WTC11 (cell line): ENCODE measurements at regions not wholly inside any gene's neighbourhood (a gene's known extent, or its start where the extent isn't known, plus 50 kb on each side); places are given as distances from the start of the nearest gene placed in this dataset.

Source experiments
- ATAC-seq: fragments of 200-7000 bp; cut with Tn5 transposase; 2 replicates; pipeline ENCODE4 v1.10.0; 2021; ENCODE audit warnings: mild to moderate bottlenecking, moderate library complexity
- CTCF ChIA-PET: fragments of 300-600 bp; sonication (Branson Sonifier 250); formaldehyde crosslinking; loops from one replicate; lab custom pipeline; 2021; ENCODE audit warnings: antibody characterized with exemption; lab: Charles Lee
- POLR2A ChIA-PET: fragments of 350-600 bp; sonication (Branson Sonifier 250); formaldehyde crosslinking; loops from one replicate; lab custom pipeline; 2021; ENCODE audit warnings: antibody characterized with exemption; lab: Charles Lee
- DNase-seq: peaks from one replicate; pipeline ENCODE4 v3.0.0; 2021; ENCODE audit warnings: low spot score
- H3K27ac Mint-ChIP-seq: 2 replicates; pipeline ENCODE4 v1.8.0; 2021; ENCODE audit warnings: mixed read lengths
- H3K27me3 Mint-ChIP-seq: 2 replicates; pipeline ENCODE4 v1.8.0; 2021; ENCODE audit warnings: low read depth, mild to moderate bottlenecking, moderate library complexity, mixed read lengths
- H3K36me3 Mint-ChIP-seq: 2 replicates; pipeline ENCODE4 v1.8.0; 2021; ENCODE audit warnings: mixed read lengths
- H3K4me1 Mint-ChIP-seq: 2 replicates; pipeline ENCODE4 v1.8.0; 2022; ENCODE audit warnings: mixed read lengths
- H3K4me3 Mint-ChIP-seq: 2 replicates; pipeline ENCODE4 v1.8.0; 2021; ENCODE audit warnings: mild to moderate bottlenecking, moderate library complexity, mixed read lengths
- H3K9me3 Mint-ChIP-seq: 2 replicates; pipeline ENCODE4 v1.8.0; 2021; ENCODE audit warnings: mixed read lengths
- AR ChIP-seq: fragments of 250-450 bp; sonication (Bioruptor Pico); IDR thresholded peaks from 2 replicates; pipeline ENCODE4 v1.9.0; 2021; ENCODE audit warnings: mild to moderate bottlenecking
- ETV6 ChIP-seq: sonication (generic); formaldehyde crosslinking; IDR thresholded peaks from 2 replicates; pipeline ENCODE4 v1.8.1; 2022; ENCODE audit warnings: mild to moderate bottlenecking, missing genetic modification reagents
- GRHL2 ChIP-seq: fragments of 250-450 bp; sonication (Bioruptor Pico); IDR thresholded peaks from 2 replicates; pipeline ENCODE4 v1.8.0; 2022; ENCODE audit warnings: mild to moderate bottlenecking, moderate library complexity; ENCODE audit not compliant: insufficient replicate concordance, severe bottlenecking
- GTF2I ChIP-seq: fragments of 250-450 bp; sonication (Bioruptor Pico); conservative IDR thresholded peaks from 2 replicates; pipeline ENCODE4 v1.4.0; 2021; ENCODE audit warnings: mild to moderate bottlenecking
- HMGXB4 ChIP-seq: sonication (generic); formaldehyde crosslinking; IDR thresholded peaks from 2 replicates; pipeline ENCODE4 v1.8.1; 2023; ENCODE audit warnings: mild to moderate bottlenecking, moderate library complexity, missing genetic modification reagents
- MLX ChIP-seq: sonication (generic); formaldehyde crosslinking; IDR thresholded peaks from 2 replicates; pipeline ENCODE4 v1.8.1; 2023; ENCODE audit warnings: mild to moderate bottlenecking, missing genetic modification reagents, moderate library complexity
- NR2C2 ChIP-seq: sonication (generic); formaldehyde crosslinking; IDR thresholded peaks from 2 replicates; pipeline ENCODE4 v1.8.0; 2022; ENCODE audit warnings: mild to moderate bottlenecking, missing genetic modification reagents
- PRRX2 ChIP-seq: fragments of 250-450 bp; sonication (Bioruptor Pico); IDR thresholded peaks from 2 replicates; pipeline ENCODE4 v1.8.0; 2021; ENCODE audit warnings: mild to moderate bottlenecking
- SP1 ChIP-seq: sonication (generic); formaldehyde crosslinking; conservative IDR thresholded peaks from 2 replicates; pipeline ENCODE4 v1.8.1; 2022; ENCODE audit warnings: missing genetic modification reagents
- TEAD1 ChIP-seq: sonication (generic); formaldehyde crosslinking; IDR thresholded peaks from 2 replicates; pipeline ENCODE4 v1.8.0; 2022; ENCODE audit warnings: mild to moderate bottlenecking, missing genetic modification reagents
- TEAD4 ChIP-seq: sonication (generic); formaldehyde crosslinking; IDR thresholded peaks from 2 replicates; pipeline ENCODE4 v1.8.0; 2022; ENCODE audit warnings: mild to moderate bottlenecking, missing genetic modification reagents
- TP53 ChIP-seq: sonication (generic); formaldehyde crosslinking; IDR thresholded peaks from 2 replicates; pipeline ENCODE4 v1.8.1; 2023; ENCODE audit warnings: mild to moderate bottlenecking, missing genetic modification reagents
- USF2 ChIP-seq: sonication (generic); formaldehyde crosslinking; IDR thresholded peaks from 2 replicates; pipeline ENCODE4 v1.8.1; 2023; ENCODE audit warnings: mild to moderate bottlenecking, missing genetic modification reagents, moderate library complexity
- ZBTB21 ChIP-seq: sonication (generic); formaldehyde crosslinking; IDR thresholded peaks from 2 replicates; pipeline ENCODE4 v1.8.1; 2023; ENCODE audit warnings: mild to moderate bottlenecking, missing genetic modification reagents, borderline replicate concordance
- ZBTB43 ChIP-seq: sonication (generic); formaldehyde crosslinking; IDR thresholded peaks from 2 replicates; pipeline ENCODE4 v1.8.1; 2023; ENCODE audit warnings: mild to moderate bottlenecking, missing genetic modification reagents
- ZNF121 ChIP-seq: sonication (generic); formaldehyde crosslinking; IDR thresholded peaks from 2 replicates; pipeline ENCODE4 v1.8.0; 2023; ENCODE audit warnings: missing genetic modification reagents
- ZNF416 ChIP-seq: fragments of 250-450 bp; sonication (Bioruptor Pico); IDR thresholded peaks from 2 replicates; pipeline ENCODE4 v1.9.0; 2021; ENCODE audit warnings: mild to moderate bottlenecking, inconsistent platforms
- ZNF512 ChIP-seq: sonication (generic); formaldehyde crosslinking; IDR thresholded peaks from 2 replicates; pipeline ENCODE4 v1.8.1; 2022; ENCODE audit warnings: missing genetic modification reagents, borderline replicate concordance
- ZSCAN18 ChIP-seq: fragments of 250-450 bp; sonication (Bioruptor Pico); IDR thresholded peaks from 2 replicates; pipeline ENCODE4 v2.1.2; 2022; ENCODE audit warnings: mild to moderate bottlenecking, moderate library complexity
- TF ChIP-seq, protein P1 (sequence below): fragments of 250-450 bp; sonication (Bioruptor Pico); IDR thresholded peaks from 2 replicates; pipeline ENCODE4 v1.9.0; 2021; ENCODE audit warnings: moderate library complexity, mild to moderate bottlenecking, inconsistent platforms, borderline replicate concordance
- TF ChIP-seq, protein P2 (sequence below): sonication (generic); formaldehyde crosslinking; IDR thresholded peaks from 2 replicates; pipeline ENCODE4 v1.8.1; 2022; ENCODE audit warnings: low read depth, mild to moderate bottlenecking, moderate library complexity, missing genetic modification reagents, borderline replicate concordance

DNA sequence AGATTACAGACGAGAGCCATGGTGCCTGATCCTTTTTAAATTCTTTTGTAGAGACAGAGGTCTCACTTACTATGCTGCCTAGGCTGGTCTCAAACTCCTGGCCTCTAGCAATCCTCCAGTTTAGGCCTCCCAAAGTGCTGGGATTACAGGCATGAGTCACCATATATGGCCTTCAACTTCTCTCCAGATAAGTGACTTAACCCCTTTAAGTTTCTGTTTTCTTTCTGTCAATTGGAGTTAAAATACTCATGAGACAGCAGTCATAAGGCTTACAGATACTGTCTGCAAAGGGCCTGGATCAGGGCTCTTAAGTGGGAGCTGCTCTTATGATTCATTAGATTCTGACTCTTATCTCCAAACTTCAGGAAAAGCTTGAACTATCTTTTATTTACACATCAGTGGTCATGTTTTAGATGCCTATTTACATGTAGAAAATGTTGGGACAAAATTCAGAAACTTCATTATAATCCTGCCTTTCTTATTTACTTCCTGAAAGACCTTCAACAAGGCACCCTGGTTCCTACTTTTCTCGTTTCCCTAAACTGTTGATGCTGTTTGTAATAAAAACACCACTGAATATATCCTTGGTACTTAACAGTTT, 271.5 kb upstream of the TBX3 start:
- no peak overlapping the region for H3K27ac Mint-ChIP-seq
- POLR2A ChIA-PET = no interaction called here
- DNase-seq = no peak
- no peak for ATAC-seq
- TF ChIP-seq ZNF416 (CRISPR knock-in tag) (no peak), ZNF121 (CRISPR knock-in tag) (no peak), USF2 (CRISPR knock-in tag) (no peak), NR2C2 (CRISPR knock-in tag) (no peak), SP1 (no peak), TP53 (CRISPR knock-in tag) (no peak), ZSCAN18 (CRISPR knock-in tag) (no peak), ZBTB43 (no peak), ZBTB21 (no peak), GTF2I (no peak), HMGXB4 (CRISPR knock-in tag) (no peak), MLX (CRISPR knock-in tag) (no peak), TEAD1 (CRISPR knock-in tag) (no peak)
- TF ChIP-seq, protein P1, sequence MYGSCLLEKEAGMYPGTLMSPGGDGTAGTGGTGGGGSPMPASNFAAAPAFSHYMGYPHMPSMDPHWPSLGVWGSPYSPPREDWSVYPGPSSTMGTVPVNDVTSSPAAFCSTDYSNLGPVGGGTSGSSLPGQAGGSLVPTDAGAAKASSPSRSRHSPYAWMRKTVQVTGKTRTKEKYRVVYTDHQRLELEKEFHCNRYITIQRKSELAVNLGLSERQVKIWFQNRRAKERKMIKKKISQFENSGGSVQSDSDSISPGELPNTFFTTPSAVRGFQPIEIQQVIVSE = no peak
- TF ChIP-seq, protein P2, sequence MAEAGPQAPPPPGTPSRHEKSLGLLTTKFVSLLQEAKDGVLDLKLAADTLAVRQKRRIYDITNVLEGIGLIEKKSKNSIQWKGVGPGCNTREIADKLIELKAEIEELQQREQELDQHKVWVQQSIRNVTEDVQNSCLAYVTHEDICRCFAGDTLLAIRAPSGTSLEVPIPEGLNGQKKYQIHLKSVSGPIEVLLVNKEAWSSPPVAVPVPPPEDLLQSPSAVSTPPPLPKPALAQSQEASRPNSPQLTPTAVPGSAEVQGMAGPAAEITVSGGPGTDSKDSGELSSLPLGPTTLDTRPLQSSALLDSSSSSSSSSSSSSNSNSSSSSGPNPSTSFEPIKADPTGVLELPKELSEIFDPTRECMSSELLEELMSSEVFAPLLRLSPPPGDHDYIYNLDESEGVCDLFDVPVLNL (CRISPR knock-in tag) = no peak
- TF ChIP-seq, all 79 proteins: peak for 0
- no peaks in the 10 kb centered on the region for H3K36me3 Mint-ChIP-seq
- H3K27me3 Mint-ChIP-seq = no peaks in the 10 kb centered on the region
- CTCF ChIA-PET = no interaction called here
- H3K9me3 Mint-ChIP-seq = peaks cover 6% of the 10 kb centered on the region; the same call in 1 of the 2 replicates
- no peak overlapping the region for H3K4me3 Mint-ChIP-seq
- no peaks in the 10 kb centered on the region for H3K4me1 Mint-ChIP-seq

DNA sequence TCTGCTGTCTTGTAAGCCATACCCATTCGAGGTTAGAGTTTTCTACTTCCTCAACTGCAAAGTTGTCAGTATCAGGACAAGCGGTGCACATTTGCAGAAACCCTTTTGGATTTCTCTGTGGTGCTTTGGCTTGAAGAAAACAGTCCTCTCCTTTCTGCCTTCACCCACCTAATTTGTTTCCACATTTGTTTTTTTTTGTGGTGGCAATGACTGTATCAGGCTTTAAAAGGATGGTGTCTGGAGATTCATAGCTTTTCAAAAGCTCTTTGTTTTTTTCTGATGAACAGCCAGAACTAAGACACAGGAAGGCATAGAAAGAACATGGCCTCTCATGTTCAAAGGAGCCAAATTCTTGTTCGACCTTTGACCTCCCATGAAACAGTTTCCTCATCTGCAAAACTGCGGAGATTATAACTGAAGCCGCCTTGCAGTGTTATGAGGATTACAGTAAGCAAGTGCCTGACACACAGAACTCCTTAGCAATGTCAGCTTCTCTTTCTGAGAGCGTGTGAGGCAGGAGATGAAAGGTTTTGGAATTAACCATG, 270.6 kb upstream of the TBX3 start:
- H3K9me3 Mint-ChIP-seq = peaks cover 6% of the 10 kb centered on the region; the same call in 1 of the 2 replicates
- no peaks in the 10 kb centered on the region for H3K27me3 Mint-ChIP-seq
- ChIA-PET CTCF (no interaction called here), POLR2A (no interaction called here)
- H3K4me1 Mint-ChIP-seq = no peaks in the 10 kb centered on the region
- DNase-seq = no peak
- ATAC-seq = no peak
- no peak overlapping the region for H3K4me3 Mint-ChIP-seq
- H3K36me3 Mint-ChIP-seq = no peaks in the 10 kb centered on the region
- H3K27ac Mint-ChIP-seq = no peak overlapping the region
- no peak for TF ChIP-seq PRRX2
- no peak for TF ChIP-seq ETV6 (CRISPR knock-in tag)
- TF ChIP-seq GRHL2 (CRISPR knock-in tag) = no peak
- no peak for TF ChIP-seq NR2C2 (CRISPR knock-in tag)
- no peak for TF ChIP-seq TEAD1 (CRISPR knock-in tag)
- no peak for TF ChIP-seq ZNF512 (CRISPR knock-in tag)
- TF ChIP-seq TEAD4 (CRISPR knock-in tag) = no peak
- no peak for TF ChIP-seq AR
- TF ChIP-seq ZBTB43 = no peak
